ENCODE measurements at regions not wholly inside any gene's neighbourhood (a gene's known extent, or its start where the extent isn't known, plus 50 kb on each side); places are given as distances from the start of the nearest gene placed in this dataset.
"Not testable (repeated sequence)": the region's sequence is repeated elsewhere in the genome, so short reads cannot be mapped to it uniquely, and the experiment has no call there.

GRCh38 chr20:26276554-26277210 lies 580.0 kb upstream of the ZNF337 start:
- H3K4me3 ChIP-seq (ENCODE audit: low read length in 3 of 3), result no peak overlapping the region
- H3K27me3 ChIP-seq (ENCODE audit: control insufficient read depth, insufficient read depth, low read length), result no peaks in the 10 kb centered on the region
- no peaks in the 10 kb centered on the region for H3K36me3 ChIP-seq (ENCODE audit: control insufficient read depth in 2 of 3, insufficient read depth in 3 of 3, low read length in 3 of 3)
- intact Hi-C loops (cut with DNase I), result no loop called here
- no peak for FAIRE-seq
- no peak overlapping the region for H3K9ac ChIP-seq (ENCODE audit: low read length in 3 of 3)
- peak; percentile 21 to 60 (median 44) for DNase-seq
- no peak overlapping the region for H3K27ac ChIP-seq (ENCODE audit: low read depth in 2 of 2, low read length in 2 of 2)
- H3K4me1 ChIP-seq (ENCODE audit: control insufficient read depth in 2 of 3, insufficient read depth in 2 of 3, low read depth in 1 of 3, low read length in 3 of 3), result no peaks in the 10 kb centered on the region
- H3K9me3 ChIP-seq (ENCODE audit: control insufficient read depth in 2 of 3, insufficient read depth in 1 of 3, low read length in 3 of 3), result no peaks in the 10 kb centered on the region
- no peak for TF ChIP-seq CTCF (IDR thresholded peaks at IDR 0.05; ENCODE audit: borderline replicate concordance, extremely low read depth, insufficient read depth)

- H3K9me3 ChIP-seq (ENCODE audit: control insufficient read depth in 2 of 3, insufficient read depth in 1 of 3, low read length in 3 of 3); intact Hi-C loops (cut with DNase I); H3K27me3 ChIP-seq (ENCODE audit: control insufficient read depth, insufficient read depth, low read length); H3K9ac ChIP-seq (ENCODE audit: low read length in 3 of 3); H3K36me3 ChIP-seq (ENCODE audit: control insufficient read depth in 2 of 3, insufficient read depth in 3 of 3, low read length in 3 of 3); H3K4me1 ChIP-seq (ENCODE audit: control insufficient read depth in 2 of 3, insufficient read depth in 2 of 3, low read depth in 1 of 3, low read length in 3 of 3); H3K4me3 ChIP-seq (ENCODE audit: low read length in 3 of 3); H3K27ac ChIP-seq (ENCODE audit: low read depth in 2 of 2, low read length in 2 of 2); DNase-seq; FAIRE-seq: not testable (repeated sequence)
Observed at GRCh38 chr20:26268762-26269161, 572.1 kb upstream of the ZNF337 start.

GRCh38 chr20:26260925-26261324 lies 564.3 kb upstream of the ZNF337 start:
- H3K4me1 ChIP-seq (ENCODE audit: control insufficient read depth in 2 of 3, insufficient read depth in 2 of 3, low read depth in 1 of 3, low read length in 3 of 3); intact Hi-C loops (cut with DNase I); H3K9me3 ChIP-seq (ENCODE audit: control insufficient read depth in 2 of 3, insufficient read depth in 1 of 3, low read length in 3 of 3); H3K27me3 ChIP-seq (ENCODE audit: control insufficient read depth, insufficient read depth, low read length); H3K36me3 ChIP-seq (ENCODE audit: control insufficient read depth in 2 of 3, insufficient read depth in 3 of 3, low read length in 3 of 3); H3K4me3 ChIP-seq (ENCODE audit: low read length in 3 of 3); H3K9ac ChIP-seq (ENCODE audit: low read length in 3 of 3); H3K27ac ChIP-seq (ENCODE audit: low read depth in 2 of 2, low read length in 2 of 2); DNase-seq; FAIRE-seq: not testable (repeated sequence)

GRCh38 chr20:26252311-26252975 lies 555.8 kb upstream of the ZNF337 start:
- intact Hi-C loops (cut with DNase I); FAIRE-seq: not testable (repeated sequence)

GRCh38 chr20:26251376-26251775 lies 554.7 kb upstream of the ZNF337 start:
- H3K9ac ChIP-seq (ENCODE audit: low read length in 3 of 3); H3K36me3 ChIP-seq (ENCODE audit: control insufficient read depth in 2 of 3, insufficient read depth in 3 of 3, low read length in 3 of 3); H3K27ac ChIP-seq (ENCODE audit: low read depth in 2 of 2, low read length in 2 of 2); H3K27me3 ChIP-seq (ENCODE audit: control insufficient read depth, insufficient read depth, low read length); H3K4me1 ChIP-seq (ENCODE audit: control insufficient read depth in 2 of 3, insufficient read depth in 2 of 3, low read depth in 1 of 3, low read length in 3 of 3); H3K9me3 ChIP-seq (ENCODE audit: control insufficient read depth in 2 of 3, insufficient read depth in 1 of 3, low read length in 3 of 3); H3K4me3 ChIP-seq (ENCODE audit: low read length in 3 of 3); intact Hi-C loops (cut with DNase I); DNase-seq; FAIRE-seq: not testable (repeated sequence)

More at GRCh38 chr20:26252311-26252975, 555.8 kb upstream of the ZNF337 start:
- DNase-seq; H3K4me3 ChIP-seq (ENCODE audit: low read length in 3 of 3); H3K9me3 ChIP-seq (ENCODE audit: control insufficient read depth in 2 of 3, insufficient read depth in 1 of 3, low read length in 3 of 3); H3K4me1 ChIP-seq (ENCODE audit: control insufficient read depth in 2 of 3, insufficient read depth in 2 of 3, low read depth in 1 of 3, low read length in 3 of 3); H3K36me3 ChIP-seq (ENCODE audit: control insufficient read depth in 2 of 3, insufficient read depth in 3 of 3, low read length in 3 of 3); H3K9ac ChIP-seq (ENCODE audit: low read length in 3 of 3); H3K27ac ChIP-seq (ENCODE audit: low read depth in 2 of 2, low read length in 2 of 2); H3K27me3 ChIP-seq (ENCODE audit: control insufficient read depth, insufficient read depth, low read length): not testable (repeated sequence)

GRCh38 chr20:26250249-26251114 lies 553.8 kb upstream of the ZNF337 start:
- H3K9me3 ChIP-seq (ENCODE audit: control insufficient read depth in 2 of 3, insufficient read depth in 1 of 3, low read length in 3 of 3); intact Hi-C loops (cut with DNase I); H3K27ac ChIP-seq (ENCODE audit: low read depth in 2 of 2, low read length in 2 of 2); H3K27me3 ChIP-seq (ENCODE audit: control insufficient read depth, insufficient read depth, low read length); FAIRE-seq; H3K9ac ChIP-seq (ENCODE audit: low read length in 3 of 3); H3K4me3 ChIP-seq (ENCODE audit: low read length in 3 of 3); H3K36me3 ChIP-seq (ENCODE audit: control insufficient read depth in 2 of 3, insufficient read depth in 3 of 3, low read length in 3 of 3); DNase-seq; H3K4me1 ChIP-seq (ENCODE audit: control insufficient read depth in 2 of 3, insufficient read depth in 2 of 3, low read depth in 1 of 3, low read length in 3 of 3): not testable (repeated sequence)
